ENCODE measurements at regions not wholly inside any gene's neighbourhood (a gene's known extent, or its start where the extent isn't known, plus 50 kb on each side); places are given as distances from the start of the nearest gene placed in this dataset.

DNA sequence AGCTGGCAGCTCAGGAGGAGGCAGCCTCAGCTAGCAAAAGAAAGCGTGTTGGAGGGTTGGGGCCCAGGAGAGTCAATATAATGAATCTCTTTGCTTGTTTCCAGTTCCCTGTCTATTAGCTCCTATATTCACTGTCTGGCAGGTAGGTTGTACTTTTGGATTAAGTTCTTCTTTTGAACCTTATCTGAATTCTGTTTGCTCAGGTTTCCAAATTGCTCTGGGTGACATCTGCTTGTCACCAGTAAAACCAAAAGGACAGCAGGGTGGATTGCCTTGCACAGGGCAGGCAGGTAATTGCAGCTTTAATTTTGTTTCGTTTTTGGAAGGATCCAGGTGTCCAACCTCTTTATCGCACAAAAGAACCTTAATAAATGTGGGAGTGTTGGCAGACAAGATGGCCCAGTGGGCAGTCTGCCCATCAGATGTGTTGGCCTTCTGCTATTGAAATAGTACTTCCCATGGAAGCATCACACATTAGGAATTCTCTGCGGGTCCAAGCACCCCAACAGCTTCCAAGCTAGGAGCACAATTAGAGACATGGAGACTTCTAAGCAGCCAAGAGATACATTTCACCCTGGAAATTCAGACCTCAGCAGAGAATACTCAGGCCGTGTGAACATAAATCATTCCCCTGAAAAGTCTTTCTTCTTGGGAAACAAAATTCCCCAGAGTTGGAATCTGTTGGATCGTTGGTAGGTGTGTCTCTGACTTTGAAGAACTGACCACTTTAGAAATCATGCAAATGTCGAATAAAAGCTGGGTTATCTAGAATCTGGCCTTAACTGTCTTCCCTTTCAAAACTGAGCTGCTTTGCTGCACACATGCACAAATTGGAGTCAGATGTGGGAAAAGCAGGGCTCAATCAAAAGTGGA lies 286.9 kb upstream of the BMP2 start (continued):
- TF ChIP-seq, protein P1, sequence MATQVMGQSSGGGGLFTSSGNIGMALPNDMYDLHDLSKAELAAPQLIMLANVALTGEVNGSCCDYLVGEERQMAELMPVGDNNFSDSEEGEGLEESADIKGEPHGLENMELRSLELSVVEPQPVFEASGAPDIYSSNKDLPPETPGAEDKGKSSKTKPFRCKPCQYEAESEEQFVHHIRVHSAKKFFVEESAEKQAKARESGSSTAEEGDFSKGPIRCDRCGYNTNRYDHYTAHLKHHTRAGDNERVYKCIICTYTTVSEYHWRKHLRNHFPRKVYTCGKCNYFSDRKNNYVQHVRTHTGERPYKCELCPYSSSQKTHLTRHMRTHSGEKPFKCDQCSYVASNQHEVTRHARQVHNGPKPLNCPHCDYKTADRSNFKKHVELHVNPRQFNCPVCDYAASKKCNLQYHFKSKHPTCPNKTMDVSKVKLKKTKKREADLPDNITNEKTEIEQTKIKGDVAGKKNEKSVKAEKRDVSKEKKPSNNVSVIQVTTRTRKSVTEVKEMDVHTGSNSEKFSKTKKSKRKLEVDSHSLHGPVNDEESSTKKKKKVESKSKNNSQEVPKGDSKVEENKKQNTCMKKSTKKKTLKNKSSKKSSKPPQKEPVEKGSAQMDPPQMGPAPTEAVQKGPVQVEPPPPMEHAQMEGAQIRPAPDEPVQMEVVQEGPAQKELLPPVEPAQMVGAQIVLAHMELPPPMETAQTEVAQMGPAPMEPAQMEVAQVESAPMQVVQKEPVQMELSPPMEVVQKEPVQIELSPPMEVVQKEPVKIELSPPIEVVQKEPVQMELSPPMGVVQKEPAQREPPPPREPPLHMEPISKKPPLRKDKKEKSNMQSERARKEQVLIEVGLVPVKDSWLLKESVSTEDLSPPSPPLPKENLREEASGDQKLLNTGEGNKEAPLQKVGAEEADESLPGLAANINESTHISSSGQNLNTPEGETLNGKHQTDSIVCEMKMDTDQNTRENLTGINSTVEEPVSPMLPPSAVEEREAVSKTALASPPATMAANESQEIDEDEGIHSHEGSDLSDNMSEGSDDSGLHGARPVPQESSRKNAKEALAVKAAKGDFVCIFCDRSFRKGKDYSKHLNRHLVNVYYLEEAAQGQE (IDR thresholded peaks at IDR 0.05), result no peak
- TF ChIP-seq EGR1 (IDR thresholded peaks at IDR 0.05; ENCODE audit: low read depth in 2 of 2), result no peak
- no peak for TF ChIP-seq JUND (IDR thresholded peaks at IDR 0.05)

GRCh38 chr20:6473197-6473596 lies 294.3 kb upstream of the BMP2 start:
- no peak for DNase-seq (ENCODE audit: low spot score)
- Histone ChIP-seq H3K4me3 (ENCODE audit: low read depth in 1 of 3, low read length in 3 of 3) (no peak overlapping the region), H3K4me1 (ENCODE audit: control insufficient read depth in 4 of 4, insufficient read depth in 4 of 4, low read length in 3 of 4) (no peaks in the 10 kb centered on the region), H3K9ac (ENCODE audit: low read depth in 1 of 2, low read length in 2 of 2) (no peak overlapping the region), H3K27me3 (ENCODE audit: control insufficient read depth in 4 of 4, insufficient read depth in 4 of 4, low read length in 3 of 4) (peaks cover 0 to 11% (median 0%) of the 10 kb centered on the region in 4 donors), H3K9me3 (ENCODE audit: control insufficient read depth in 4 of 4, low read length in 3 of 4) (no peaks in the 10 kb centered on the region), H3K36me3 (ENCODE audit: control insufficient read depth in 4 of 4, insufficient read depth in 3 of 4, low read depth in 1 of 4, low read length in 3 of 4) (no peaks in the 10 kb centered on the region), H3K27ac (ENCODE audit: low read depth in 1 of 2, low read length in 2 of 2) (no peak overlapping the region)
- TF ChIP-seq YY1 (IDR thresholded peaks at IDR 0.05) (no peak), GABPA (IDR thresholded peaks at IDR 0.05 in 1 of 2, conservative IDR thresholded peaks at IDR 0.05 in 1 of 2) (no peak), HNF4G (IDR thresholded peaks at IDR 0.05) (no peak), CTCF (IDR thresholded peaks at IDR 0.05; ENCODE audit: low read depth, low read length, missing input control) (no peak), TAF1 (conservative IDR thresholded peaks at IDR 0.05) (no peak), NR2F2 (IDR thresholded peaks at IDR 0.05) (no peak), SP1 (IDR thresholded peaks at IDR 0.05) (no peak), FOXA1 (IDR thresholded peaks at IDR 0.05) (no peak), ATF3 (IDR thresholded peaks at IDR 0.05) (no peak), EGR1 (IDR thresholded peaks at IDR 0.05; ENCODE audit: low read depth in 2 of 2) (no peak), JUND (IDR thresholded peaks at IDR 0.05) (no peak), ZBTB33 (IDR thresholded peaks at IDR 0.05) (no peak), HNF4A (conservative IDR thresholded peaks at IDR 0.05) (no peak), FOXA2 (IDR thresholded peaks at IDR 0.05) (no peak), RAD21 (IDR thresholded peaks at IDR 0.05) (no peak), RXRA (IDR thresholded peaks at IDR 0.05) (no peak)
- TF ChIP-seq, protein P1 (IDR thresholded peaks at IDR 0.05), result no peak
- TF ChIP-seq, protein P2, sequence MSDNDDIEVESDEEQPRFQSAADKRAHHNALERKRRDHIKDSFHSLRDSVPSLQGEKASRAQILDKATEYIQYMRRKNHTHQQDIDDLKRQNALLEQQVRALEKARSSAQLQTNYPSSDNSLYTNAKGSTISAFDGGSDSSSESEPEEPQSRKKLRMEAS (IDR thresholded peaks at IDR 0.05), result no peak
